ENCODE measurements at regions not wholly inside any gene's neighbourhood (a gene's known extent, or its start where the extent isn't known, plus 50 kb on each side); places are given as distances from the start of the nearest gene placed in this dataset.

GRCh38 chr14:82067221-82067875 lies 533.7 kb upstream of the SEL1L start:
- DNase-seq, result no peak

GRCh38 chr14:82070040-82070439 lies 536.4 kb upstream of the SEL1L start:
- DNase-seq, result no peak

- no peak for DNase-seq
These were observed 537.1 kb upstream of the SEL1L start for GRCh38 chr14:82070753-82071152.

GRCh38 chr14:82073547-82073946 lies 539.9 kb upstream of the SEL1L start:
- no peak for DNase-seq

GRCh38 chr14:82075566-82075965 lies 541.9 kb upstream of the SEL1L start:
- no peak for DNase-seq

- DNase-seq, result no peak
These were observed 545.9 kb upstream of the SEL1L start for GRCh38 chr14:82079553-82079952.

GRCh38 chr14:82080370-82080769 lies 546.7 kb upstream of the SEL1L start:
- DNase-seq, result no peak

GRCh38 chr14:82084813-82085212 lies 551.2 kb upstream of the SEL1L start:
- DNase-seq, result no peak

- no peak for DNase-seq
These were observed 557.4 kb upstream of the SEL1L start for GRCh38 chr14:82091097-82091496.

GRCh38 chr14:82094829-82095345 lies 561.2 kb upstream of the SEL1L start:
- DNase-seq, result no peak

GRCh38 chr14:82104013-82104412 lies 570.4 kb upstream of the SEL1L start:
- DNase-seq, result no peak

GRCh38 chr14:82112210-82112839 lies 578.7 kb upstream of the SEL1L start:
- DNase-seq, result no peak

GRCh38 chr14:82113007-82113406 lies 579.4 kb upstream of the SEL1L start:
- no peak for DNase-seq

GRCh38 chr14:82113710-82114109 lies 580.1 kb upstream of the SEL1L start:
- DNase-seq, result no peak

GRCh38 chr14:82116721-82117120 lies 583.1 kb upstream of the SEL1L start:
- DNase-seq, result no peak

- no peak for DNase-seq
These were observed 589.0 kb upstream of the SEL1L start for GRCh38 chr14:82122655-82123054.

GRCh38 chr14:82124511-82124910 lies 590.9 kb upstream of the SEL1L start:
- no peak for DNase-seq

- DNase-seq, result no peak
These were observed 592.4 kb upstream of the SEL1L start for GRCh38 chr14:82126006-82126405.

- no peak for DNase-seq
These were observed 600.8 kb upstream of the SEL1L start for GRCh38 chr14:82134411-82134810.

GRCh38 chr14:82138431-82138830 lies 604.8 kb upstream of the SEL1L start:
- DNase-seq, result no peak

GRCh38 chr14:82146846-82147245 lies 613.2 kb upstream of the SEL1L start:
- DNase-seq, result no peak

GRCh38 chr14:82153689-82154088 lies 620.0 kb upstream of the SEL1L start:
- no peak for DNase-seq

- no peak for DNase-seq
These were observed 626.0 kb upstream of the SEL1L start for GRCh38 chr14:82159624-82160023.

- DNase-seq, result no peak
These were observed 646.5 kb upstream of the SEL1L start for GRCh38 chr14:82180139-82180538.

GRCh38 chr14:82182646-82183045 lies 649.0 kb upstream of the SEL1L start:
- DNase-seq, result no peak
